Colonic mucosa (tissue), 4 donors: ENCODE measurements at regions not wholly inside any gene's neighbourhood (a gene's known extent, or its start where the extent isn't known, plus 50 kb on each side); places are given as distances from the start of the nearest gene placed in this dataset.
"Not testable (repeated sequence)": the region's sequence is repeated elsewhere in the genome, so short reads cannot be mapped to it uniquely, and the experiment has no call there.

ENCODE experiments used
- DNase-seq: peaks from one replicate; pipeline ENCODE4 v3.0.0-alpha.2; 2020
- H3K27ac ChIP-seq: fragments of 200-600 bp; one replicate; pipeline ENCODE4 v1.8.0; 2021
- H3K27me3 ChIP-seq: fragments of 200-600 bp; one replicate; pipeline ENCODE4 v1.8.0; 2021
- H3K36me3 ChIP-seq: fragments of 200-600 bp; one replicate; pipeline ENCODE4 v1.8.0; 2021
- H3K4me1 ChIP-seq: fragments of 200-600 bp; one replicate; pipeline ENCODE4 v1.8.0; 2021; ENCODE audit warnings: mild to moderate bottlenecking
- H3K4me3 ChIP-seq: fragments of 200-600 bp; one replicate; pipeline ENCODE4 v1.8.0; 2021
- H3K9ac ChIP-seq, 2 donors: one replicate each; pipeline ENCODE4 v1.7.0; 2013; ENCODE audit warnings: control low read depth in 2 of 2, low read depth in 2 of 2, low read length in 2 of 2
- H3K9me3 ChIP-seq: fragments of 200-600 bp; one replicate; pipeline ENCODE4 v1.8.0; 2021
- CTCF ChIP-seq: fragments of 200-600 bp; IDR thresholded peaks from one replicate; pipeline ENCODE4 v1.8.0; 2022; ENCODE audit warnings: antibody characterized with exemption, mild to moderate bottlenecking
- intact Hi-C: fragments of 100-400 bp; cut with DNase I; formaldehyde crosslinking; loops from one replicate; pipeline ENCODE4 v1.14.1; 2022
- donor health status: healthy.
- donor health status: DM: no; HTN: no; CAD: no.
- donor health status: DM: no; HTN: no; CAD: no.

GRCh38 chr5:155826611-155827507 is 500.1 kb upstream of the SGCD start:
- no peak for DNase-seq
- H3K27ac ChIP-seq: no peak overlapping the region
- no peaks in the 10 kb centered on the region for H3K4me1 ChIP-seq
- no peak overlapping the region for H3K4me3 ChIP-seq
- intact Hi-C loops: no loop called here
- H3K9me3 ChIP-seq: no peaks in the 10 kb centered on the region
- no peak for TF ChIP-seq CTCF
- H3K36me3 ChIP-seq: no peaks in the 10 kb centered on the region
- no peaks in the 10 kb centered on the region for H3K27me3 ChIP-seq
- no peak overlapping the region for H3K9ac ChIP-seq

GRCh38 chr5:155827508-155827815 is 499.5 kb upstream of the SGCD start:
- DNase-seq, H3K4me1 ChIP-seq, intact Hi-C loops: not testable (repeated sequence)

GRCh38 chr5:155827949-155828348 is 499.0 kb upstream of the SGCD start:
- Histone ChIP-seq H3K4me3 (no peak overlapping the region), H3K27ac (no peak overlapping the region), H3K9ac (no peak overlapping the region), H3K4me1 (no peaks in the 10 kb centered on the region), H3K27me3 (no peaks in the 10 kb centered on the region), H3K36me3 (no peaks in the 10 kb centered on the region), H3K9me3 (no peaks in the 10 kb centered on the region)
- DNase-seq: no peak
- intact Hi-C loops: no loop called here
- TF ChIP-seq CTCF: no peak

More at GRCh38 chr5:155827508-155827815, 499.5 kb upstream of the SGCD start:
- H3K9me3 ChIP-seq, H3K36me3 ChIP-seq, H3K27ac ChIP-seq, H3K9ac ChIP-seq, H3K27me3 ChIP-seq, H3K4me3 ChIP-seq: not testable (repeated sequence)

GRCh38 chr5:155831491-155831890 is 495.5 kb upstream of the SGCD start:
- Histone ChIP-seq H3K36me3 (no peaks in the 10 kb centered on the region), H3K9me3 (no peaks in the 10 kb centered on the region), H3K27ac (no peak overlapping the region), H3K9ac (no peak overlapping the region), H3K4me1 (no peaks in the 10 kb centered on the region), H3K27me3 (no peaks in the 10 kb centered on the region), H3K4me3 (no peak overlapping the region)
- no peak for DNase-seq
- no peak for TF ChIP-seq CTCF
- intact Hi-C loops: no loop called here

- H3K9ac ChIP-seq: no peak overlapping the region
- H3K27ac ChIP-seq: no peak overlapping the region
- intact Hi-C loops: no loop called here
- DNase-seq: no peak
- no peaks in the 10 kb centered on the region for H3K27me3 ChIP-seq
- no peaks in the 10 kb centered on the region for H3K9me3 ChIP-seq
- no peaks in the 10 kb centered on the region for H3K4me1 ChIP-seq
- H3K4me3 ChIP-seq: no peak overlapping the region
- TF ChIP-seq CTCF: no peak
- no peaks in the 10 kb centered on the region for H3K36me3 ChIP-seq
These were observed 493.7 kb upstream of the SGCD start for GRCh38 chr5:155833287-155833686.

GRCh38 chr5:155834271-155834975 is 492.5 kb upstream of the SGCD start:
- no peak for DNase-seq
- Histone ChIP-seq H3K9me3 (no peaks in the 10 kb centered on the region), H3K36me3 (no peaks in the 10 kb centered on the region), H3K4me3 (no peak overlapping the region), H3K4me1 (no peaks in the 10 kb centered on the region), H3K9ac (no peak overlapping the region), H3K27me3 (no peaks in the 10 kb centered on the region), H3K27ac (no peak overlapping the region)
- TF ChIP-seq CTCF: no peak
- intact Hi-C loops: no loop called here
